ENCODE measurements at regions not wholly inside any gene's neighbourhood (a gene's known extent, or its start where the extent isn't known, plus 50 kb on each side); places are given as distances from the start of the nearest gene placed in this dataset.
"Not testable (repeated sequence)": the region's sequence is repeated elsewhere in the genome, so short reads cannot be mapped to it uniquely, and the experiment has no call there.

- DNase-seq (ENCODE audit: low spot score), result not testable (repeated sequence)
These were observed 1723.8 kb upstream of the DEFB115 start for GRCh38 chr20:29533566-29534177.

GRCh38 chr20:29566901-29567635 lies 1690.4 kb upstream of the DEFB115 start:
- DNase-seq (ENCODE audit: low spot score), result not testable (repeated sequence)

DNA sequence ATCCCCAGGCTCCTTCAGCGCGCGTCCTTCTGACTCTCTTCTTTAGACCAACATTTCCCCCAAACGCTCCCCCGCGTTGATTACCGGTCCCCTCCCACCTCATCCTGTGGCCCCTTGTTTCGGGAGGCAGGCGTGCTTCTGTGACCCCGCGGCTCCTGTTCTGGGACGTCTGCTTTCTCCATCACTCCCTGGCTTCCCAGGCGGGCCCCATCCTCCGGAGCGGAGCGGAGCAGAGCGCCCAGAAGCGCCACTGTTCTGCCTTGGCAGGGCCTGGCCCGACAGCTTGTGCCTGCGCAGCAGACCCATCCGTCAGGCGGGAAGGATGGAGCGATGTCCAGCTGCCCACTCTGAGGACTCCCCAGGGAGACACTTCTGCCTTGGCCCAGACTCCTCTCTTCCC lies 1689.8 kb upstream of the DEFB115 start:
- DNase-seq (ENCODE audit: low spot score), result not testable (repeated sequence)

GRCh38 chr20:29570126-29570525 lies 1687.3 kb upstream of the DEFB115 start:
- not testable (repeated sequence) for DNase-seq (ENCODE audit: low spot score)

DNA sequence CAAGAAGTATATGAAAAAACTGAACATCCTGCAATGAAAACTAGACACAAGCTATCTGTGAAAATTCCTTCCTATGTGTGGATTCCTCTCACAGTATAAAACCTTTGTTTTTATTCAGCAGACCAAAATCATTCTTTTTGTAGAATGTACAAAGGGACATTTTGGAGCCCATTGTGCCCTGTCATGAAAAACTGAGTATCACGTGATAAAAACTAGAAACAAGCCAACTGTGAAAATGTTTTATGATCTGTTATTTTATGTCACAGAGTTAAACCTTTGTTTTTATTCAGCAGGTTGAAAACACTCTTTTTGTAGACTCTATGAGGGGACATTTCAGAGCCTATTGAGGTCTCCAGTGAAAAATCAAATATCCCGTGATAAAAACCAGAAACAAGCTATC lies 1667.9 kb upstream of the DEFB115 start:
- not testable (repeated sequence) for DNase-seq (ENCODE audit: low spot score)

GRCh38 chr20:29604163-29604562 lies 1653.3 kb upstream of the DEFB115 start:
- not testable (repeated sequence) for DNase-seq (ENCODE audit: low spot score)

DNA sequence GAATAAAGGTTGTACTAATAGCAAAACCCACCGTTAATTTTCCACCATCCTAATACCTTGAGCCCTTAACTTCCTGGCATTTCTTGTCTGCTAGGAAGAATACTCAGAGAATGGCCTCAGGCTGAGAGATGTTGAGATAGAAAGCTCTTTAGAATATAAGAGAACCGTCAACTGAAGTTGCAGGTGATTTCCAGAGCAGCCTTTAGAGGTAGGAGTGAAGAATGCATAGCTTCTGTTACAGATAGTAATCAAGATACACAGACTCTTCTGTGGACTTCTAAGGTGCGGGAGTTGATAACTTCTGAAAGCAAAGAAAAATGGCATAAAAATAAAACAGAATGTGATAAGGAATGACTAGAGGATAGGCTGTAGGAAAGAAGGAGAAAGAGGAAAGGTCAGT lies 1651.3 kb upstream of the DEFB115 start:
- DNase-seq (ENCODE audit: low spot score), result not testable (repeated sequence)

- not testable (repeated sequence) for DNase-seq (ENCODE audit: low spot score)
These were observed 1628.1 kb upstream of the DEFB115 start for GRCh38 chr20:29629395-29629794.
